Stomach smooth muscle (tissue), 2 donors: ENCODE measurements at regions not wholly inside any gene's neighbourhood (a gene's known extent, or its start where the extent isn't known, plus 50 kb on each side); places are given as distances from the start of the nearest gene placed in this dataset.
A peak's percentile ranks its signal among the peaks of the same experiment; 100 is the strongest.

ENCODE experiments used
- H3K27ac ChIP-seq: one replicate; pipeline ENCODE4 v1.7.0; 2013; ENCODE audit warnings: mild to moderate bottlenecking, low read length, inconsistent platforms
- H3K27me3 ChIP-seq, 2 donors: one replicate each; pipeline ENCODE4 v1.7.0; 2013; ENCODE audit warnings: low read length in 2 of 2; ENCODE audit not compliant: insufficient read depth in 2 of 2, control insufficient read depth in 1 of 2
- H3K36me3 ChIP-seq, 2 donors: one replicate each; pipeline ENCODE4 v1.7.0; 2013; ENCODE audit warnings: low read length in 2 of 2; ENCODE audit not compliant: control insufficient read depth in 2 of 2, insufficient read depth in 2 of 2
- H3K4me1 ChIP-seq: one replicate; pipeline ENCODE4 v1.7.0; 2013; ENCODE audit warnings: low read length; ENCODE audit not compliant: control insufficient read depth, insufficient read depth
- H3K4me3 ChIP-seq, 2 donors: one replicate each; pipeline ENCODE4 v1.7.0; 2013; ENCODE audit warnings: low read length in 2 of 2
- H3K9ac ChIP-seq, 2 donors: one replicate each; pipeline ENCODE4 v1.7.0; 2013; ENCODE audit warnings: low read length in 2 of 2, mild to moderate bottlenecking in 1 of 2
- H3K9me3 ChIP-seq, 2 donors: one replicate each; pipeline ENCODE4 v1.7.0; 2013; ENCODE audit warnings: low read length in 2 of 2; ENCODE audit not compliant: control insufficient read depth in 2 of 2
- donor health status: healthy.
- donor health status: Pancreatic carcinoma.

- Histone ChIP-seq H3K4me3 (no peak overlapping the region), H3K36me3 (no peaks in the 10 kb centered on the region), H3K4me1 (no peaks in the 10 kb centered on the region), H3K27ac (no peak overlapping the region), H3K27me3 (no peaks in the 10 kb centered on the region), H3K9me3 (peaks cover 0 to 3% of the 10 kb centered on the region in 2 donors), H3K9ac (no peak overlapping the region)
Measured at GRCh38 chr4:128483041-128483440, 195.4 kb upstream of the PGRMC2 start.

GRCh38 chr4:128481752-128482480, 194.3 kb upstream of the PGRMC2 start:
- Histone ChIP-seq H3K27ac (no peak overlapping the region), H3K4me3 (no peak overlapping the region), H3K36me3 (no peaks in the 10 kb centered on the region), H3K4me1 (no peaks in the 10 kb centered on the region), H3K9ac (no peak overlapping the region), H3K27me3 (no peaks in the 10 kb centered on the region), H3K9me3 (peaks cover 0 to 3% of the 10 kb centered on the region in 2 donors)

GRCh38 chr4:128480945-128481344, 193.3 kb upstream of the PGRMC2 start:
- no peaks in the 10 kb centered on the region for H3K4me1 ChIP-seq
- no peak overlapping the region for H3K4me3 ChIP-seq
- no peaks in the 10 kb centered on the region for H3K27me3 ChIP-seq
- H3K9me3 ChIP-seq: peaks cover 0 to 3% of the 10 kb centered on the region in 2 donors
- H3K9ac ChIP-seq: no peak overlapping the region
- H3K27ac ChIP-seq: no peak overlapping the region
- no peaks in the 10 kb centered on the region for H3K36me3 ChIP-seq

GRCh38 chr4:128477540-128477939, 189.9 kb upstream of the PGRMC2 start:
- peaks cover 0 to 3% of the 10 kb centered on the region in 2 donors for H3K9me3 ChIP-seq
- no peak overlapping the region for H3K4me3 ChIP-seq
- H3K27ac ChIP-seq: no peak overlapping the region
- H3K27me3 ChIP-seq: no peaks in the 10 kb centered on the region
- no peaks in the 10 kb centered on the region for H3K36me3 ChIP-seq
- no peak overlapping the region for H3K9ac ChIP-seq
- H3K4me1 ChIP-seq: no peaks in the 10 kb centered on the region

- no peaks in the 10 kb centered on the region for H3K36me3 ChIP-seq
- no peaks in the 10 kb centered on the region for H3K27me3 ChIP-seq
- H3K4me3 ChIP-seq: no peak overlapping the region
Measured at GRCh38 chr4:128475597-128475996, 188.0 kb upstream of the PGRMC2 start.

GRCh38 chr4:128471576-128471975, 184.0 kb upstream of the PGRMC2 start:
- H3K4me3 ChIP-seq: no peak overlapping the region
- no peaks in the 10 kb centered on the region for H3K27me3 ChIP-seq
- no peak overlapping the region for H3K27ac ChIP-seq
- H3K36me3 ChIP-seq: no peaks in the 10 kb centered on the region
- no peaks in the 10 kb centered on the region for H3K9me3 ChIP-seq
- H3K9ac ChIP-seq: no peak overlapping the region
- peaks cover 5% of the 10 kb centered on the region for H3K4me1 ChIP-seq

More at GRCh38 chr4:128475597-128475996, 188.0 kb upstream of the PGRMC2 start:
- Histone ChIP-seq H3K9me3 (no peaks in the 10 kb centered on the region), H3K4me1 (no peaks in the 10 kb centered on the region), H3K27ac (no peak overlapping the region), H3K9ac (no peak overlapping the region)

- no peaks in the 10 kb centered on the region for H3K9me3 ChIP-seq
- peaks cover 5% of the 10 kb centered on the region for H3K4me1 ChIP-seq
- H3K4me3 ChIP-seq: no peak overlapping the region
- no peak overlapping the region for H3K27ac ChIP-seq
- no peaks in the 10 kb centered on the region for H3K36me3 ChIP-seq
- H3K27me3 ChIP-seq: no peaks in the 10 kb centered on the region
- no peak overlapping the region for H3K9ac ChIP-seq
Measured at GRCh38 chr4:128470492-128471053, 183.0 kb upstream of the PGRMC2 start.

GRCh38 chr4:128468123-128468989, 180.7 kb upstream of the PGRMC2 start:
- Histone ChIP-seq H3K27me3 (no peaks in the 10 kb centered on the region), H3K27ac (no peak overlapping the region)

GRCh38 chr4:128465523-128465922, 177.9 kb upstream of the PGRMC2 start:
- Histone ChIP-seq H3K27ac (no peak overlapping the region), H3K9ac (no peak overlapping the region), H3K9me3 (peaks cover 0 to 4% of the 10 kb centered on the region in 2 donors), H3K36me3 (no peaks in the 10 kb centered on the region), H3K27me3 (no peaks in the 10 kb centered on the region), H3K4me1 (peaks cover 5% of the 10 kb centered on the region), H3K4me3 (no peak overlapping the region)

More at GRCh38 chr4:128468123-128468989, 180.7 kb upstream of the PGRMC2 start:
- peak overlapping the region; percentile 25 to 36 for H3K9ac ChIP-seq
- no peaks in the 10 kb centered on the region for H3K36me3 ChIP-seq
- peaks cover 5% of the 10 kb centered on the region for H3K4me1 ChIP-seq
- H3K9me3 ChIP-seq: no peaks in the 10 kb centered on the region
- H3K4me3 ChIP-seq: peak overlapping the region; percentile 35 to 51

- Histone ChIP-seq H3K36me3 (no peaks in the 10 kb centered on the region), H3K4me1 (no peaks in the 10 kb centered on the region), H3K27ac (no peak overlapping the region), H3K9me3 (peaks cover 0 to 4% of the 10 kb centered on the region in 2 donors), H3K9ac (no peak overlapping the region), H3K27me3 (no peaks in the 10 kb centered on the region), H3K4me3 (no peak overlapping the region)
Measured at GRCh38 chr4:128463006-128463405, 175.4 kb upstream of the PGRMC2 start.
